ENCODE measurements at regions not wholly inside any gene's neighbourhood (a gene's known extent, or its start where the extent isn't known, plus 50 kb on each side); places are given as distances from the start of the nearest gene placed in this dataset.

DNA sequence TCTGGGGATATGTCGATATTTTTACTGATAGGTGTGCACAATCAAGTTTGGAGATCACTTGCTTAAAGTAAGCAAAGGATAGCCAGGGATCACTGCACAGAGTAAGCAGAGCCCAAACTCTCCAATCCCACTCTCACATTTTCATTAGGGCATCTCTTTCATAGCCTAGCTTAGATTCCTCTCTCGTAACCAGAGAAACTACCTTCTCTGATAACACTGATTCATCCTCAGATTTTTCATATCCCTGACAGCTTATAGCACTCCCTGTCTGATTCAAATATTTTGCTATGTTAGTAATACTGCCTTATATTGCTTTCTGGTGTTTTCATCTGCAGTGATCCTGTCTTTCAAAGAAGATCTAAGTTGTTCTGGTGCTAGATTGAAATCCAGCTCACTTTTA is 123.7 kb downstream of the CBLL2 start:
- H3K4me1 ChIP-seq, result peaks cover 0 to 8% (median 6%) of the 10 kb centered on the region in 4 donors
- DNase-seq (ENCODE audit: extremely low spot score), result no peak
- no peaks in the 10 kb centered on the region for H3K27me3 ChIP-seq
- no peak for TF ChIP-seq POLR2A (IDR thresholded peaks at IDR 0.05; ENCODE audit: low read depth)
- TF ChIP-seq, protein P1, sequence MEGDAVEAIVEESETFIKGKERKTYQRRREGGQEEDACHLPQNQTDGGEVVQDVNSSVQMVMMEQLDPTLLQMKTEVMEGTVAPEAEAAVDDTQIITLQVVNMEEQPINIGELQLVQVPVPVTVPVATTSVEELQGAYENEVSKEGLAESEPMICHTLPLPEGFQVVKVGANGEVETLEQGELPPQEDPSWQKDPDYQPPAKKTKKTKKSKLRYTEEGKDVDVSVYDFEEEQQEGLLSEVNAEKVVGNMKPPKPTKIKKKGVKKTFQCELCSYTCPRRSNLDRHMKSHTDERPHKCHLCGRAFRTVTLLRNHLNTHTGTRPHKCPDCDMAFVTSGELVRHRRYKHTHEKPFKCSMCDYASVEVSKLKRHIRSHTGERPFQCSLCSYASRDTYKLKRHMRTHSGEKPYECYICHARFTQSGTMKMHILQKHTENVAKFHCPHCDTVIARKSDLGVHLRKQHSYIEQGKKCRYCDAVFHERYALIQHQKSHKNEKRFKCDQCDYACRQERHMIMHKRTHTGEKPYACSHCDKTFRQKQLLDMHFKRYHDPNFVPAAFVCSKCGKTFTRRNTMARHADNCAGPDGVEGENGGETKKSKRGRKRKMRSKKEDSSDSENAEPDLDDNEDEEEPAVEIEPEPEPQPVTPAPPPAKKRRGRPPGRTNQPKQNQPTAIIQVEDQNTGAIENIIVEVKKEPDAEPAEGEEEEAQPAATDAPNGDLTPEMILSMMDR (IDR thresholded peaks at IDR 0.05), result no peak
- TF ChIP-seq POLR2AphosphoS5 (IDR thresholded peaks at IDR 0.05), result no peak
- TF ChIP-seq EP300 (IDR thresholded peaks at IDR 0.05), result no peak
- intact Hi-C loops (cut with DNase I), result no loop called here
- H3K9me3 ChIP-seq, result no peaks in the 10 kb centered on the region
- 70% methylated on average over 2 of the region's 2 CpGs for WGBS
- H3K27ac ChIP-seq (replicated peaks in 1 of 4), result no peak overlapping the region
- no peaks in the 10 kb centered on the region for H3K36me3 ChIP-seq
- H3K4me3 ChIP-seq, result no peak overlapping the region

DNA sequence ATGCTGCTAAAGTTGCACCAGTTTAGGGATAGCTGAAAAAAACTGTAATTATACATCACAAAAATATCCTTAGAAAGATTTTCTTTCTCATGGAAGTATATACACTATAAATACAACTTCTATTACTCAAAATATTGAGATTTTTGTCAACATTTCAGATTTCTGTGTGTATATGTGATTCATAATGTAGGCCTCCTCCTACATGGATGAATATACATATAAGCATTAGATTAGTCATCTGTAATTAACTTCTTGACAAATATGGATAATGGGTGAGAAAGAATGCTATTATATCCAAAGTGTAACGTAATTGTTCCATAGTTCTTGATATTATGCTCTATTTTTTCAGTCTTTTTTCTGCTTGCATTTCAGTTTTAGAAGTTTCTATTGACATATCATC is 124.9 kb downstream of the CBLL2 start:
- H3K36me3 ChIP-seq, result no peaks in the 10 kb centered on the region
- H3K4me1 ChIP-seq, result peaks cover 0 to under 1% (median under 1%) of the 10 kb centered on the region in 4 donors
- no peaks in the 10 kb centered on the region for H3K9me3 ChIP-seq
- no peak for TF ChIP-seq POLR2AphosphoS5 (IDR thresholded peaks at IDR 0.05)
- no peak for TF ChIP-seq EP300 (IDR thresholded peaks at IDR 0.05)
- TF ChIP-seq, protein P1 (IDR thresholded peaks at IDR 0.05), result no peak
- TF ChIP-seq POLR2A (IDR thresholded peaks at IDR 0.05; ENCODE audit: low read depth), result no peak
- H3K27me3 ChIP-seq, result no peaks in the 10 kb centered on the region
- H3K27ac ChIP-seq (replicated peaks in 1 of 4), result no peak overlapping the region
- no peak for DNase-seq (ENCODE audit: extremely low spot score)
- H3K4me3 ChIP-seq, result no peak overlapping the region
- intact Hi-C loops (cut with DNase I), result no loop called here
- 62% methylated on average over 1 of the region's 1 CpG for WGBS

- TF ChIP-seq POLR2AphosphoS5 (IDR thresholded peaks at IDR 0.05) (no peak), POLR2A (IDR thresholded peaks at IDR 0.05; ENCODE audit: low read depth) (no peak), EP300 (IDR thresholded peaks at IDR 0.05) (no peak)
- TF ChIP-seq, protein P1 (IDR thresholded peaks at IDR 0.05), result no peak
- H3K9me3 ChIP-seq, result no peaks in the 10 kb centered on the region
- intact Hi-C loops (cut with DNase I), result no loop called here
- WGBS, result 82% methylated on average over 4 of the region's 4 CpGs
- H3K36me3 ChIP-seq, result no peaks in the 10 kb centered on the region
- H3K27me3 ChIP-seq, result no peaks in the 10 kb centered on the region
- no peak overlapping the region for H3K4me3 ChIP-seq
- no peaks in the 10 kb centered on the region for H3K4me1 ChIP-seq
- no peak overlapping the region for H3K27ac ChIP-seq (replicated peaks in 1 of 4)
- no peak for DNase-seq (ENCODE audit: extremely low spot score)
Observed at GRCh38 chrX:22399437-22400192, 126.9 kb downstream of the CBLL2 start.

DNA sequence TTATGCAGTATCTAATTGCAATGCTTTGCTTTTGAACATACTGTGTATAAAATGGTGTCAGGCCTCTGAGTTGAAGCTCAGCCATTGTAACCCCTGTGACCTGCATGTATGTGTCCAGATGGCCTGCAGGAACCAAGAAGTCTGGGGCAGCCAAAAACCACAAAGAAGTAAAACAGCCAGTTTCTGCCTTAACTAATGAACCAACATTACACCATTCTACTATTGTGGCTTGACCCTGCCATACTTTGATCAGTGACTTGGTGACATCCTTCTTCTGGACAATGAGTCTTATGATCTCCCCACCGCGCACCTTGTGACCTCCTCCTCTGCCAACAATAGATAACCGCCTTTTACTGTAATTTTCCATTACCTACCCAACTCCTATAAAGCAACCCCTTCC is 131.6 kb downstream of the CBLL2 start:
- DNase-seq (ENCODE audit: extremely low spot score), result no peak
- intact Hi-C loops (cut with DNase I), result no loop called here
- Histone ChIP-seq H3K4me3 (no peak overlapping the region), H3K27ac (replicated peaks in 1 of 4) (no peak overlapping the region), H3K36me3 (no peaks in the 10 kb centered on the region), H3K27me3 (no peaks in the 10 kb centered on the region), H3K9me3 (no peaks in the 10 kb centered on the region), H3K4me1 (no peaks in the 10 kb centered on the region)
- TF ChIP-seq, protein P1 (IDR thresholded peaks at IDR 0.05), result no peak
- no peak for TF ChIP-seq POLR2A (IDR thresholded peaks at IDR 0.05; ENCODE audit: low read depth)
- TF ChIP-seq POLR2AphosphoS5 (IDR thresholded peaks at IDR 0.05), result no peak
- TF ChIP-seq EP300 (IDR thresholded peaks at IDR 0.05), result no peak
- WGBS, result 80% methylated on average over 3 of the region's 3 CpGs

Measured in esophagus muscularis mucosa (tissue), 4 donors.